Kidney (tissue), 13 donors: ENCODE measurements at regions not wholly inside any gene's neighbourhood (a gene's known extent, or its start where the extent isn't known, plus 50 kb on each side); places are given as distances from the start of the nearest gene placed in this dataset.

Experiments
- DNase-seq, 5 donors: peaks; one replicate each; pipeline ENCODE4 v3.0.0-alpha.2; 2013 to 2020
- FAIRE-seq: peaks from 2 replicates; lab custom pipeline; 2012; peaks lifted over from hg19 to GRCh38; lab: Jason Lieb, UNC
- H3K27ac ChIP-seq, 2 donors: one replicate each; pipeline ENCODE4 v1.7.0; 2013; ENCODE audit warnings: low read depth in 2 of 2, low read length in 2 of 2, inconsistent platforms in 1 of 2
- H3K27me3 ChIP-seq: one replicate; pipeline ENCODE4 v1.7.1; 2013; ENCODE audit warnings: low read length, inconsistent platforms; ENCODE audit not compliant: control insufficient read depth, insufficient read depth
- H3K36me3 ChIP-seq, 3 donors: one replicate each; pipeline versions ENCODE4 v1.7.0 to v1.7.1; 2013; ENCODE audit warnings: low read length in 3 of 3, control low read depth in 1 of 3, inconsistent platforms in 1 of 3; ENCODE audit not compliant: insufficient read depth in 3 of 3, control insufficient read depth in 2 of 3
- H3K4me1 ChIP-seq, 3 donors: one replicate each; pipeline versions ENCODE4 v1.7.0 to v1.7.1; 2013; ENCODE audit warnings: low read length in 3 of 3, inconsistent platforms in 1 of 3, low read depth in 1 of 3; ENCODE audit not compliant: control insufficient read depth in 2 of 3, insufficient read depth in 2 of 3
- H3K4me3 ChIP-seq, 3 donors: one replicate each; pipeline versions ENCODE4 v1.7.0 to v1.8.1; 2013; ENCODE audit warnings: low read length in 3 of 3, control low read depth in 1 of 3, inconsistent platforms in 1 of 3
- H3K9ac ChIP-seq, 3 donors: one replicate each; pipeline versions ENCODE4 v1.7.0 to v1.7.1; 2013; ENCODE audit warnings: low read length in 3 of 3, control low read depth in 1 of 3, inconsistent platforms in 1 of 3
- H3K9me3 ChIP-seq, 3 donors: one replicate each; pipeline versions ENCODE4 v1.7.0 to v1.7.1; 2013; ENCODE audit warnings: low read length in 3 of 3, control low read depth in 1 of 3, inconsistent platforms in 1 of 3; ENCODE audit not compliant: control insufficient read depth in 2 of 3, insufficient read depth in 1 of 3
- intact Hi-C: fragments of 100-400 bp; cut with DNase I; formaldehyde crosslinking; loops from one replicate; pipeline ENCODE4 v1.11.1; 2022
- TF ChIP-seq, protein P1 (sequence below): IDR thresholded peaks from 3 replicates; pipeline ENCODE4 v1.5.1; 2012; ENCODE audit warnings: mild to moderate bottlenecking, moderate library complexity, borderline replicate concordance; ENCODE audit not compliant: insufficient read depth; ENCODE audit errors: extremely low read depth
- donor health status: control.
- donor health status: control.
- donor health status: control.
- donor health status: control.
- donor health status: control.
- donor health status: DM: yes; HTN: yes; CAD: no.
- donor health status: Normal renal cell carcinoma (clear cell type).

DNA sequence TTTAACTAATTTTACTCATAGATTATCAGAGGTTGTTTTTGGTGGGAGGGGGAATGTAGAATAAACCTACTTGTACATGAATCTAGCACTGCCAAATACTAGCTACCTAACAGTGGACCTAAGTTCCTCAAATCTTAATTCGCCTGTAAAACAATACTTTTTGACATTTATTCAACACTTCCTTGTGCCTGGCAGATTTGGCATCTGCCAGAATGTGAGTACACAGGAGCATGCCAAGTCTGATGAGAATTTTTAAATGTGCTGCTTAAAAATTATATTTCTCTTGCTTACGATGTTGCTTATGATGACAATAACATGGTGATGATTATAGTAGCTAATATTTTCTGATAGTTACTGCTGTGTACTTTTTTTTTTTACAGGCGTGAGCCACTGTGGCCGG, 240.2 kb upstream of the STARD13 start:
- Histone ChIP-seq H3K9me3 (no peaks in the 10 kb centered on the region), H3K4me1 (no peaks in the 10 kb centered on the region), H3K36me3 (no peaks in the 10 kb centered on the region), H3K9ac (no peak overlapping the region), H3K27me3 (no peaks in the 10 kb centered on the region), H3K27ac (no peak overlapping the region), H3K4me3 (no peak overlapping the region)
- DNase-seq (no peak), FAIRE-seq (no peak)
- TF ChIP-seq, protein P1, sequence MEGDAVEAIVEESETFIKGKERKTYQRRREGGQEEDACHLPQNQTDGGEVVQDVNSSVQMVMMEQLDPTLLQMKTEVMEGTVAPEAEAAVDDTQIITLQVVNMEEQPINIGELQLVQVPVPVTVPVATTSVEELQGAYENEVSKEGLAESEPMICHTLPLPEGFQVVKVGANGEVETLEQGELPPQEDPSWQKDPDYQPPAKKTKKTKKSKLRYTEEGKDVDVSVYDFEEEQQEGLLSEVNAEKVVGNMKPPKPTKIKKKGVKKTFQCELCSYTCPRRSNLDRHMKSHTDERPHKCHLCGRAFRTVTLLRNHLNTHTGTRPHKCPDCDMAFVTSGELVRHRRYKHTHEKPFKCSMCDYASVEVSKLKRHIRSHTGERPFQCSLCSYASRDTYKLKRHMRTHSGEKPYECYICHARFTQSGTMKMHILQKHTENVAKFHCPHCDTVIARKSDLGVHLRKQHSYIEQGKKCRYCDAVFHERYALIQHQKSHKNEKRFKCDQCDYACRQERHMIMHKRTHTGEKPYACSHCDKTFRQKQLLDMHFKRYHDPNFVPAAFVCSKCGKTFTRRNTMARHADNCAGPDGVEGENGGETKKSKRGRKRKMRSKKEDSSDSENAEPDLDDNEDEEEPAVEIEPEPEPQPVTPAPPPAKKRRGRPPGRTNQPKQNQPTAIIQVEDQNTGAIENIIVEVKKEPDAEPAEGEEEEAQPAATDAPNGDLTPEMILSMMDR = no peak
- intact Hi-C loops = no loop called here

DNA sequence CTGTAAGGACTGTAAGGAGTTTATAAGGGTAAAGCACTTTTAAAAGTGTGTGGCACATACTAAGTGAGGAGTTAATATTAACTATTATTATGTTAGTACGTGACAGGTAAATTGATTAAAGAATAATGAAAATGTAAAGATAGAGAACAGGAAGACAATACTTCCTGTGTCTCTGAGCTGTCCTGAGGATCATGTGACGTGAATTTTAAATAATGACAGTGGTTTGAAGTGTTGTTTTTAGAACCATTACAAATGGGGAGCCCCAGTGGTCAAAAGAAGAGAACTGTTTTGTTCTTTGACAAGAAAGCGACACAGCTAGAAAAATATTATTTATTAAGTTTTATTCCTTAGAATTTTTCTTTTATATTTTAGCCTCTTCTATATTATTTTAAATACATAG, 241.2 kb upstream of the STARD13 start:
- no peaks in the 10 kb centered on the region for H3K36me3 ChIP-seq
- DNase-seq = no peak
- no peaks in the 10 kb centered on the region for H3K4me1 ChIP-seq
- H3K9me3 ChIP-seq = no peaks in the 10 kb centered on the region
- no peaks in the 10 kb centered on the region for H3K27me3 ChIP-seq
- no peak overlapping the region for H3K4me3 ChIP-seq
- TF ChIP-seq, protein P1 = no peak
- no peak for FAIRE-seq
- H3K27ac ChIP-seq = no peak overlapping the region
- no peak overlapping the region for H3K9ac ChIP-seq
- intact Hi-C loops = no loop called here

DNA sequence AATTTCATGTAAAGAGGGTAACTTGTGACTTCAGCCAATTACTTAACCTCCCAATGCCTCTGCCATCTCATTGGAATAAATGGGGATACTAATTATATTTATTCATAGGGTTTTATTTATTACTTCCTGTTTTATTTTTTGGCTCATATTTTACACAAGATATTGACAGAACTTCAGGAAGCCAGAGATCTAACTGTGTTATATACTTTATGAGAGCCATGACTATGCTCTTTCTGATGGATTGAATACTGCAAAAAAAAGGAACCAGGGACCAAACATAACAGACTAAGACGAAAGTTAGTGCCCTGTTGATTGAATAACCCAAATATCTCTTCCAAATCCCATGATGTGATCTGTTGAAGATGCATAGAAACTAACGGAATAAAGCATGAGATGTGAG, 243.3 kb upstream of the STARD13 start:
- H3K9ac ChIP-seq = no peak overlapping the region
- no peaks in the 10 kb centered on the region for H3K27me3 ChIP-seq
- TF ChIP-seq, protein P1 = no peak
- H3K4me1 ChIP-seq = no peaks in the 10 kb centered on the region
- no peaks in the 10 kb centered on the region for H3K36me3 ChIP-seq
- no peak overlapping the region for H3K4me3 ChIP-seq
- intact Hi-C loops = no loop called here
- no peak for FAIRE-seq
- H3K27ac ChIP-seq = no peak overlapping the region
- no peaks in the 10 kb centered on the region for H3K9me3 ChIP-seq
- no peak for DNase-seq

DNA sequence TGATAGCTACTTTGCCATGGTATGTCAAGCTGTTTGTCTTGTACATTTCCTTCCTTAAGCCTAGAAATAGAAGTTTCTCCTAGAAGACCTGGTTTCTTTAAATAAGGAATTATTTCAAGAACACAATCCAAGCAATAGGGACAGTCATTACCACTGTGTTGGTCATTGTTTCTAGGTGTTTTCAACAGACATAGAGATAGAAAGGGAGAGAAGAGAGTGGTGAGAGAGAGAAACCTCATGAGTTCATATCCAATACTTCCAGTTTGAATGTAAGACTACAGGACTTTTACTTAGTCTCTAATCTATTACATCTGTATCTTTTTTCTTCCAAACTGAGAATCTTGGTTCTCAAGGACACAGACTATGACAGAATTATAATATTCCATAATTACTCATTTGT, 245.9 kb upstream of the STARD13 start:
- TF ChIP-seq, protein P1 = no peak
- intact Hi-C loops = no loop called here

More for the DNA sequence above, 245.9 kb upstream of the STARD13 start:
- FAIRE-seq (no peak), DNase-seq (no peak)
- no peak overlapping the region for H3K9ac ChIP-seq
- H3K4me3 ChIP-seq = no peak overlapping the region
- no peaks in the 10 kb centered on the region for H3K4me1 ChIP-seq
- H3K27ac ChIP-seq = no peak overlapping the region
- H3K9me3 ChIP-seq = no peaks in the 10 kb centered on the region
- no peaks in the 10 kb centered on the region for H3K27me3 ChIP-seq
- H3K36me3 ChIP-seq = no peaks in the 10 kb centered on the region
